Erythroblast (primary cell): ENCODE measurements at regions not wholly inside any gene's neighbourhood (a gene's known extent, or its start where the extent isn't known, plus 50 kb on each side); places are given as distances from the start of the nearest gene placed in this dataset.

Source experiments
- GATA1 ChIP-seq: IDR thresholded peaks from 2 replicates; pipeline ENCODE4 v1.6.1; 2011; ENCODE audit warnings: low read depth, mild to moderate bottlenecking, control low read depth, low read length, moderate library complexity
- POLR2A ChIP-seq: IDR thresholded peaks from 2 replicates; pipeline ENCODE4 v1.6.1; 2011; ENCODE audit warnings: mild to moderate bottlenecking, low read length

GRCh38 chr12:82187011-82187410 lies 171.2 kb downstream of the CCDC59 start:
- TF ChIP-seq POLR2A (no peak), GATA1 (no peak)
